ENCODE measurements at regions not wholly inside any gene's neighbourhood (a gene's known extent, or its start where the extent isn't known, plus 50 kb on each side); places are given as distances from the start of the nearest gene placed in this dataset.

DNA sequence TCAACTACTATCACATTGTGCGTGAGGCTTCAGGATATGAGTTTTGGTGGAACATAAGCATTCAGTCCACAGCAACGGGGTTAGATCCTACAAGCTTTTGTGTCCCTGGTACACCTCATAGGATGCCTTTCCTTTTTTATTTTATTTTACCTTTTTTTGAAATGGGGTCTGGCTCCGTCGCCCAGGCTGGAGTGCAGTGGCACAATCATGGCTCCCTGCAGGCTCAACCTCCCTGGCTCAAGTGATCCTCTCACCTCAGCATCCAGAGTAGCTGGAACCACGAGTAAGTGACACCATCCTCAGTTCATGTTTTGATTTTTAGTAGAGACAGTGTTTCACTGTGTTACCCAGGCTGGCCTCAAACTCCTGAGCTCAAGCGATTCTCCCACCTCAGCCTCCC, 86.0 kb upstream of the RAI14 start:
- FAIRE-seq = no peak

DNA sequence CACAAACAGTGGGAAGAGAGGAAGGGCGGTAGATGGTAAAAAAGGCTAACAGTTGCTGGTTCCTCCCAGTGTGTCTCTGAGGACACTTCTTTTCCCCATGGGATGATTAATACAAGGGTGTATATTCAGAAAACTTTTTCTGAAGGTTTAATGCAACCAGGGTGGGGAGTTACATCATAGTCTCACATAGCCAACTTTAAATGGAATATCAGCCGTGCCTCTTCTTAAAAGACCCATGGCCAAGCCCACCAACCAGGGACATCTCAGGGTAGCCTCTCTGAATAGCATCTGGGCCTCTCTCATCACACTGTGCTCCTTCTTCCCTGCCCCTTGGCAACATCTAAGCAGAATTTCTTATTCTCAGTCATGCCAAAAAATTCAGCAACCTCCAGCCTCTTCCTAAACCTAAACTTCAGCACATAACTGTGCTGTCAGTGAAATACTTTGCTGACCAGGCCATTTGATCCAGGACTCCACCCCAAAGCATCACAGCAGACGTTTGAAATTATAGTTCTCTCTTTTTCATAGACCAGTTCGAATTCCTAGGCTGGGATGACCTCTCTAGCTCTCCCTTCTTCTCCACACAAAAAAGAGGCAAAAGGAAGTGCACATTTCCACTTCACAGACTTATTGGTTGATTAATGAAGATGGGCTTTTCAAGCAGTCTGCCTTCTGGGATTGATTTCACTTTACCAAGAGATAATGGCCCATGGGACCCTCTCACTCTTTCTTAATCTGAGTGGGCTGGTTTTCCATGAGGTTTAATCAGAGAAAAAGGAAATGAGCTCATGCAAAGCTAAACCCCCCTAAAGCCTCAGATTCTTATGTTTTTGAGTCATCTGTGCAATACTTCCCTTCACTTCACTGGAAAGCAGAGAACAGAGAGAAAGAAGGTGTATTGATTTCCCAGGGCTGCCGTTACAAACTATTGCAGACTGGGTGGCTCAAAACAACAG, 85.1 kb upstream of the RAI14 start:
- FAIRE-seq = no peak

DNA sequence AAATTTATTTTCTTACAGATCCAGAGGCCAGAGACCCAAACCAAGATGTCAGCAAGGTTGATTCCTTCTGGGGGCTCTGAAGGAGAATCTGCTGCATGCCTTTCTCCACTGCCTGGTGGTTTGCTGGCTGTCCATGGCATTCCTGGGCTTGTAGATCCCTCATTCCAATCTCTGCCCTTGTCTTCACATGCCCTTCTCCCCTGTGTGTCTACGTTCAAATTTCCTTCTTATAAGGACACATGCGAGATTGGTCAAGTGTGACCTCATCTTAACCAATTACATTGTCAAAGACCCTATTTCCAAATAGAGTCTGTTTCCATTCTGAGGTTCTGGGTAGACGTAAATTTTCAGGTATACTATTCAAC, 84.5 kb upstream of the RAI14 start:
- FAIRE-seq = no peak

DNA sequence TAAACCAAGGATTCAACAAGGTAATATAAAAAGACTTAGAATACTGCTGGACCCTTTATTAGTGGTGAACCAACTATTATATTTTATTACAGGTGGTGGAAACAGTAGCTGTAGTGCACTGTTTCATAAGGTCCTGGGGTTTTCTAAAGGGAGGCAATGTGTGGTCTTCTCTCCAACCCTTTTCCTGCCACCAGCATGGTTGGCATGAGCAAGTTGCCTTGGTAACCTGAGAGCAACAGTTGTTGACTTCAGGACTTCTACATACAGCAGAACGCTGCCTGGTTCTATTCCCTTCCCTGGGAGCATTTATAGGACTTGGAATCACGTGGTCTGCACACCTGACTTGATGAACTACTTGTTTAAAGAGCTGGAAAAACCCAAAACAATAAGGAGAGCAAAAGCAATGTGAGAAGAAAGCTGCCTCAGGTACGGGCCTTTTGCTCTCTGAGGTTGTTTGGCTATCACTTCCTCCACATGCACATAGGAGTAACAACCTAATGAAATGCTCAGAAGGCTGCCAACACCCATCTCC, 81.1 kb upstream of the RAI14 start:
- FAIRE-seq = no peak

DNA sequence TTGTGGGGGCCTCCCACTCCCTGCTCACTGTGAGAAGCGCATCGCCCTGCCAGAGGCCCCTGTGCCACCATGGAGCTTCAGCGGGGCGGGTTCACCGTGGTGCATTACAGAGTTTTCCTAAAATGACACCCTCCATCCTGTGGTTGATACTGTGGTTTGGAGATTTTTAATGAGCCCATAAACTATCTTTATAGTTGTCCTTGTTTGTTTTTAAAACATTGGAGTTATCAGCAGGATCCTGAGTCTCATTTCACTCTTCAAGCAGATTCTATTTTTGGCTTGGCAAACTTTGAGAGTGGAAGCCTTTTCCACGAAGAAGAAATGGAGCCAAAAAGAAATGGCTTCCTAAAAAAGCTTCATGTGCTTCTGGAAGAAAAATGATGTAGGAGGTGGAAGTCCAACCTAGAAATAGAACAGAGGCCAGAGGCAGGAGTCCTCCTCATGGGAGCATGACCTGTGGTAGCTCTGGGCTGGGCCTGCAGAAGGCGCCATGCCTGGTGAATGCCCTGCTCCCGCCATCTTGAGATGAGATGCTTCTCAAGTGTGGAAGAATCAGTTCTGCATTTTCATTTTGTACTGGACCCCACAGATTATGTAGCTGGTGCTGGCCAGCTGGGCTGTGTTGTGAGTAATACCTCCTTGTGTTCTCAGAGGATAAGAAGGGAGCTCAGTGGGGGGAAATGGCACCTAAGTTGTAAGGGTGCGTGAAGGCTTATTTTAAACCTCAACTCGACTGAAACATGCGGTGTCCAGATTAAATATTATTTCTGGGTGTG, 79.0 kb upstream of the RAI14 start:
- no peak for FAIRE-seq

DNA sequence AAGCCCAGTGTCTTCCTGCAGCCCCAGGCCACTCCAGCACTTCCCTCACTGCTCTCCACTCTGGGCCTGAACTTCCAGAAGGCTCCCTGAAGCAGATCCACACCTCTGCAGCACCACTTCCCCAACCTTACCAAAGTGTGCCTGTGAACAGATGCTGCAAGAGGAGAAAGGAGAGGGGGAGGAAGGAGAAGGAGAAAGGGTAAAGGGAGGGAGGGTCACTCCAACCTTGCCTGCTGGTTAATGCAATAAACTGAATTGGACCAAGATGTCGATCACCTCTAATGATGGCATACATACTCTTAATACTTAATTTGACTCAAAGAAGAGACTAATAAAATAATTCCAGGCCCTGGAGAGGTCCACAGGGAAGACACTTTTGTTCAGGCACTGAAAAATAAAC, 77.2 kb upstream of the RAI14 start:
- no peak for FAIRE-seq

DNA sequence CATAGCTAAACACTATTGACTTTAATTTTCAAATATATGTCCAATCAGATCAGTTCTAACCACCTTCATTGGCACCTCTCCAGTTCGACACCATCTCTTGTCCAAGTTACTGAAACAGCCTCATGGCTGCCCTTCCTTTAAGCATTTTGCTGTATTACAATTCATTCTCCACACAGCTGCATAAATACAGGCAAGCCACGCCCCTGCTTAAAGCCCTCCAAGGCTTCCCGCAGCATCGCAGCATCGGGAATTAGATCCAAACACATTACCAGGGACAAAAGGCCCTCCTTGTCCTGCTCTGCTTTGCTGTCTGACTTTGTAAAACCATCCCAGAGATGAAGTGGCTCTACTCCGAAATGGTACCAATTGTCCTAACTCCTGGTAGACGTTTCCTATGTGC, 75.1 kb upstream of the RAI14 start:
- FAIRE-seq = no peak

DNA sequence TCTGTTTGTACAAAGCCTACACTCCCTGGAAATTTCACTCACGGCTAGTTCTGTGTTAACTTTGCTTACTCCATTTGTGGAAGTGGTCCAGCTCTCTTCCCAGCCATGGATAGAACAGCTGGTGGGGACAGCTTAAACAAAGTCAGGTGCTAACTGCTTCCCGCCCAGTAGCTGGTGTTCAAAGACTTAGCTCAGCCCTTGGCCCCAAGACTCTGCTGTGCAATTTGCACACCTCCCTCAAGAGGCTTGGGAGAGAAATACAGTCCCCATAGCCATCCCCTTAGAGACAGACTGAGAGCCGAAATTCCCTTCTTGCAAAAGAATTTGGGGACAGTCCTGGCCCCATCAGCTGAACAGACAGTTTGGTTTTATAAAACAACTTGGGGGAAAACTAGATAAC, 73.8 kb upstream of the RAI14 start:
- no peak for FAIRE-seq

DNA sequence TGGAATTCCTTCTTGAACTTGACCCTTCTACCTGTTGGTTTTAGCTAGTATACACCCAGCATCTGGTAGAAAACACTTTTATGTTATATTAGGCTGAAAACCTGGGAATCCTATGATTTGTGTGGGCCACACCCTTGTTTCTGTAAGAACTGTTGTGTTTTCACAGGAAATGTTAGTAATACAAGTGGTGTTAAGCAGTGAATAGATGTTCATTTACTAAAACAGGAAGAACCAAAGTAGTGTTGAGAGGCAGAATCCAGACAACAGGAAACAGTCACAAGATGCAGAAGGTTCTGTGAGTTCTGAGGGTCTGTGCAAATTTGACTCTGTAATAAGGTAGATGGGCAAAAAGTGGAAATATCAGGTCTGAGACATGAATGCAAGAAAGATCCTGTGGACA, 73.0 kb upstream of the RAI14 start:
- FAIRE-seq = no peak

DNA sequence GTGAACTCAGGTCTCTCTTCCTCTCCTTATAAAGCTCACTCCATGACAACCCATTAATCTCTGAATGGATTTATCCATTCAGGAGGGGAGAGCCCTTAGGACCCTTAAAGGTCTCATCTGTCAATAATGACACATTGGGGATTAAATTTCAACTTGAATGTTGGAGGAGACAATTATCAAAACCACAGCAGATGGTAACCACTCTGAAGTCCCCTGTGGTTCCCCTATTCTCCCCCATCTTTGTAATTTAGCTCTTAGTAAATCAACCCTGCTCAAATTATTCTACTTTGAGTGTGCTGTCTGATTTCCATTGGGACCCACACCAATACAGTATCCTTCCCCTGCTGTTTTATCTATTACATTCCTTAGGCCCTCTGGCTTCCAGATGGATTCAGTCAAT, 72.0 kb upstream of the RAI14 start:
- FAIRE-seq = no peak

DNA sequence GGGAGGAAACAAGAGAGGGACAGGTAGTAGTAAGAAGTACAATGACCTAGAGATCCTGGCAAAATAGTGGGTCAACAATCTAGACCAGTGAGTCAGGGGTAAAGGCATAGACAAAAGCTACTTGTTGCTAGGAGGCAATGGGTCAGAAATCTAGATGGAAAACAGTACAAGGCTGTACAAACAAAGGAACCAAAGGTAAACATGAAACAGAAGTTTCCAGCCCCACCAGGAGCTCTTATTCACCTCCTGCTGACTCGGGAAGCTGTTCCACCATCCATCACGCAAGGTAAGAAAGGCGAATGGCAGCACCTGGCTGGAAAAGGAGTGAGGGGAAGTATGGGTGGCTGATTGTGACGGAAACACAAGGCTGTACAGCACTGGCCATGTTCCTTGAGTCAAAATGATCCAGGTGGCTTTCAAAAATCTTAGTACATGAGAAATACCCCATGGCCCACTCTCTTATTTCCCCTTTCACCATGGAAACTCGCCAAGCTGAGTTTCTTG, 70.5 kb upstream of the RAI14 start:
- no peak for FAIRE-seq

DNA sequence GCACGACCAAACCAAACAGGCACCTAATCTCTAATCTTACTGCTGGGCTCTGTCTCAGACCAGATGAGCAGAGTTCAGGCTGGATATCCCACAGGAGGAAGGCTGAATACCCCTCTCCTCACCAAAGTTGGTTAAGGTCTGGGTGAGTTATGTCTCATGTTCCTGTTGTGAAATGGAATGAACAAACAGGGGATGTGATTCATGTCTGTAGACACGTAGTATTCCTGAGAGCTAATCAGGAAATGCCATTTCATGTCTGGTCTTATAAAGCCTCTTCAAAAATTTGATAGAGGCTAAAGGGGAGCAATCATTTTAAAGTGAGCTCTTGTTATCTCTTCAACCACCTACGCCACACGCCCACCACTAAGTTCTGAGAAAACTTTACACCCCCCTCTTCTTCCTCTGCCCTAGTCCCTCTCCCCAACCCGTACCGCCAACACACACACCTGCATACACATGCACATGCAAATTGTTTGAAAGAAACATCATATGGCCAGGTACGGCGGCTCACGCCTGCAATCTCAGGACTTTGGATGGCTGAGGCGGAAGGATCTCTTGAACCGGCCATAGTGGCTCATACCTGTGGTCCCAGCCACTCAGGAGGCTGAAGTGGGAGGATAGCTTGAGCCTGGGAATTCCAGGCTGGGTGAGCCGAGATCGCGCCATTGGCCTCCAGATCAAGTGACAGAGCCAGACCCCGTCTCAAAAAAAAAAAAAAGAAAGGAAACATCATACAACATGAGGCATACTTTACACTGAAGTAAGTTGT, 69.8 kb upstream of the RAI14 start:
- no peak for FAIRE-seq

DNA sequence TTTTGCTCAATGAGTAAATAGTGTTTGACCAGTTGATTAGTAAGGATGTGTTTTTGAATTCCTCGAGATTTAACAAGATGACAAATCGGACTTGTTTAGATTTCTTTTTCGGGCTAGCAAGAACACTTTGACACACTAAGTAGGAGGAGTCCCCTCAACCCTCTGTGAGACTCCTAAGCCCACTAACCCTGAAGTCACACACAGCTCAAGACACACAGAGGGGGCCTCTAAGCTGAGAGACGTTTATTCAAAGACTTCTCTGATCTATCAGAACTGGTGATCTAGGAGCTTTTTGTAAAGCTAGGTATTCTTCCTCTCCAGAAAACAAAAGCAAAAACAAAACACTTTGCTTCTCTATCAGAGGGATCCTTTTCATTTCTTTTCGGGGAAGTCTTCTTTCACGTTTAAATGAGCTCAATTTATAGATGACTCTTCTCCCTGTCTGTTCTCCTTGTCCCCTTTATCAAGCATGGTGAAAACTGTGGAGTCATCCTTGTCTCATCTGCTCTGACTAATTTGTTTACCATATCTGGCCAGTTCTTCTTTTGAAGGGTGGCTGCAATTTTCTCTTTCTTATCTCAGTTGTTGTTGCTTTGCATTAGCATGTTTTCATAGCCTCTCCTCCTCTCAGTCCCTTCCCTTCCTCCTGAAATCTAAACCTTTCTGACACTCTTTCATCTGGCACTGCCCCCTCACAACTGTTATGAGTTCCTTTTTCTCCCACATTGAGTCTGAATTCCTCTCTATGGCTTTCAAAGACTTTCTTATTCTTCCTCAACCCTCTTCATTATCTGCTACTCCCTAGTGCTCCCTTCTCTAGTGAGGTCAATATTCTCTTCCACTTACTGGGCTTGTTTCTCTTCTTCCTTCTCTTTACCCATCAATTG, 68.5 kb upstream of the RAI14 start:
- FAIRE-seq = no peak

DNA sequence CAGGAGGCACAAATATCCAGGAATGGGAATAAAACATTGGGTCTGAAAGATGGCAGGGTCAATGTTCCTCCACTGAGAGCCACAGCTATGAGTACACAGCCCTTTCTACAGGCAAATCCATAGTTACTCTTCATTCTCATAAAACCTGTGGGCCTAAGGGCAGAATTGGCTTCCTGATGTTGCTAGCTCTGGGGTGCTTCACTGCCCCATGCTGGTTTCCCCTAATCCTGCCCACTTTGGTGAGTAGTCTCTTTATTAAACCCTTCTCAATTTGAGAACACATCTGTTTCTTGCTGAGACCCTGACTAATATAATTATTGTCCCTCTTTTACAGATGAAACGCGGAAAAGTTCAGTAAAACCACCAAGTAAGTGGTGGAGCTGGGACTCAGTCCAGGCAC, 66.3 kb upstream of the RAI14 start:
- FAIRE-seq = no peak

DNA sequence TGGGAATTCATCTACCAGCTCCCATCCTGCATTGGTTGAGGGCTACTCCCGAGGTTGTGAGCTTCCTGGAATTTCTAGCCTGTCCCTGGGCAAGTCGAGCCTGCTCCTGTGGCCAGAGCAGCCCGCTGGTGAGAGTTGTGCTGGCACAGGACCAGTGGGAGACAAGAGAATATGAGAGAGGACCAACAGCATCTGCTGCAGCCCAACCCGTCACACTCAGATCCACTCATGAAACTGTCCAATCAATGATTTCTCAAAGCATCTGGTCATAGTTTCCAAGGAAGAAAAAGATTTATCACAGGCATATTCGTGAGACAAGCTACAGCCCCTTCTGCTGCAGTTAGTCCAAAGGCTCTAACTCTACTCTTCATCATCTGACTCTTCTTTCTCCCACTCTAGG, 64.4 kb upstream of the RAI14 start:
- no peak for FAIRE-seq

DNA sequence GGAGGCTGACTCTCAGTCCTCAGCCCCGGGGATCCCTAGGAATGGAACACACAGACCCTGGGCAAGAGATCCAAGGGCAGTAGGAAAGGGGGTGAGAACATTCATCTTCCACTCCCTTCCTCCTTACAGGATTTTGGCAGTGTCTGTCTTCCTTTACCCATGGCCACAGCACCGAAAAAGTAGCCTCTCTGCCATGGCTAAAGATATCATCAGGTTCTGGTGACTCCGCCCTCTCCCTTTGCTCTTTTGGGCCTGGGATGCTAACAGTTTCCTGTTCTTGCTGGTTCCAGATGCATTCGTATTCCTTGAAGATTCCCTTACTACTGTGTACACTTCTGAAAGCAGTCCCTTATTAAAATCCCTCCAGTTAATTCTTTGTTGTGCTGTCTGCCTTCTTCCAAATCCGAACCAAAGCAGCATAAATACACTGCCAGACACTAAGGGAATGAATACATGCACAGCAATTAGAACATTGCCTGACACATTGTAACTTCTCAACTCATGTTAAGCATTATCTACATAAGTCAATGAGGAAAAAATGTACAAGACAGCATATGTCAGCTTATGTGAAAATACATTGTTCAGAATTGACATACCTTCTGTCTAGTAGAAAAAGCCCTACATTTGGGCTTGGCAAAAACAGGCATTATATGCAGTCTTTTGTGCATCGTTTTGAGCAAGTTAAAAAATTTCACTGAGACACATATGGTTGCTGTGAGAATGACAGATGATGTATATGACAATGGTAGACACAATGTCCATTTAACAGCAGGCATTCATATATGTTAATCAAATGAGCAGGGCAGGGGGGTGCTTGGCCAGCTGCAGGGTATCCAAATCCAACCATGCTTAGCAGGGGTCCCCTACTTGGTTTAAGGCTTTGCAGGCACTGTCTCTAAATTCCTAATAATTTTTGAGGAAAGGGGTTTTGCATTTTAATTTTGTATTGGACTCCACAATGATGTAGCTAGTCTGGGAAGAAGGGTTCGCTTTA, 58.8 kb upstream of the RAI14 start:
- FAIRE-seq = no peak

DNA sequence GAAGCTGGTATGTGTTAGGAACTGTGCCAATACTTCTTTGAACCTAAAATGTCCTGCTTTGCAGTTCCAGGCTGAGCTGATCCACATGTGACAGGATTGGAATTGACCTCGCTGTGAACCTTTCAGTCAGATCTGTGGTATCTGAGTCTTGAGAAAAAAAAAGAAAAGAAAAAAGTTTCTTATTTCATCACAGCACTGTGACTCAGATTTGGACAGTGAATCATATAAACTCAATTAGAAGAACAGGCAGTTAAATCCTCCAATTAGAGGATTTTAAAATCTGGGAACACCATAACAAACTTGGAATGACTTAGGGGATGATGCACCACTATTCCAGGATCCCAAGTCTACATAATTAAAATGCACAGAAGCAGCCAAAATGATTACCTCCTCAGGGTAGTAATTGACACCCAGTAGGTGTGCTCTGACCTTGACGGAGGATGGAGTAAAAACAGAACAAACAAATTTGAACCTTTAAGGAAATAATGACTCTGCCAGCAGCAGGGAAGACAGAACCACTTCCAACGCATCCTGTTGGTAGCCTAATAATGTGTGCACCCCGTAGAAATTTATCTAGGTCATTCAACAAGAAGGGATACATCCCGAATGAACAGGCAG, 57.8 kb upstream of the RAI14 start:
- no peak for FAIRE-seq

DNA sequence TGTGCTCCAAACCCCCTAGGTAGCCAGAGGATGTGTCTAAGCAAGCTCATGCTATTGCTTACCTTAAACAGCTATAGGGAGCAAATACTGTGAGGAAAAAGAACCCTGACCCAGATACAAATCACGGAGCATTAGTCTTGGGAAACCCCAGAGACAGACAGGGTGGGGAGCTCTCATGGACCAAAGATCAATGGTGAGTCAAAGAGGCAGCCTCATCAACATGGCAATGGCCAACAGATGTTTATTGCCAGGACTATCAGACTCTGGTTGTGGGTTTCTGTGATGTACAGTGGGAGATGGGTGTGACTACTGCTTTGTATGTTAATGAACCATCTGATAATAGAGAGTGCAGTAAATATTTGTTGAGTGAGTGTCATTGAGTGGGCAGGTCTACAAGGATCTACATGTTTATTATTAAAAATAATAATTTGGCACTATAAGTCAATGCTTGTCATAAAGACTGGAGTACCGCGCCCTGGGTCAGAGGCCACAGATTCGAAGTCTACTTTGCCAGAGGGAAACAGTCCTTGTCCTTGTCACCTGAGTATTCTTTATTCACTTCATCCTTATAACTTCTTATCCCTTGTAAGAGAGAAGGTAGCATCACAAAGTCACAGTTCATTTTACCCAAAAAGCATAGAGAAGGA, 56.5 kb upstream of the RAI14 start:
- no peak for FAIRE-seq

DNA sequence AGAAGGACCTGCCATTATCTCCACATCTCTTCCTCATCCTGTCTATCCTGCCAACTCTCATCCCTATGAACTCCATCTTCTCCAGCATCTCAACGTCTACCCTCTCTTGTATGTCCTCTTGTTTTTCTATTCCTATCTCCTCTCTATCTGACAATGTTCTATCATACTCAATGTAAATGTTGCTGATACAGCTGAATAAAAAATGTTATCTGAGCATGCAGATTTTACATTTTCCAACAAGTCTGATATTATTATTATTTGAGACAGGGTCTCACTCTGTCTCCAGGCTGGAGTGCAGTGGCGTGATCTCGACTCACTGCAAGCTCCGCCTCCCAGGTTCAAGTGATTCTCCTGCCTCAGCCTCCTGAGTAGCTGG, 56.0 kb upstream of the RAI14 start:
- no peak for FAIRE-seq

DNA sequence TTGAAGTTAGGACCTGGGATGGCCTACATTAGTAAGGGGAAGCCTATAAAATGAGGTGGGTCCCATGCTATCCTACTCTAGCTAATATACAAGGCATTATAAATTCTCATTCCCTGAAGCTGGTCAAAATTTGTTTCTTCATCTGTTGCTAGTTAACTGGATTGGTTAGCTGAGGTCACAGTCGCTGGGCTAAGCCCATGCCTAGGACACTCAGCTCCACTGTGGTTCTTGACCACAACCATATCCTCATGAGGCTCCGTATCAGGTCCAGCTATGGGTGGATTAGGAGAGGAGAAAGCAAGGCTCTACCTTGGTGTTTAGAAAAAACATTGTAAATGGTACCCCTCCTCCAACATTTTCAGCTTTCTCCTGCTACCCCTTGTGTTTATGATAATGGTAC, 52.8 kb upstream of the RAI14 start:
- no peak for FAIRE-seq
